Common myeloid progenitor, CD34-positive (primary cell): ENCODE measurements at regions not wholly inside any gene's neighbourhood (a gene's known extent, or its start where the extent isn't known, plus 50 kb on each side); places are given as distances from the start of the nearest gene placed in this dataset.

ENCODE experiments used
- CTCF ChIA-PET: fragments of 350-600 bp; sonication (Branson Sonifier 250); formaldehyde crosslinking; loops from one replicate; lab custom pipeline; 2021; ENCODE audit warnings: antibody characterized with exemption; lab: Charles Lee
- POLR2A ChIA-PET: fragments of 350-600 bp; sonication (Branson Sonifier 250); formaldehyde crosslinking; loops from one replicate; lab custom pipeline; 2021; ENCODE audit warnings: antibody characterized with exemption; lab: Charles Lee
- DNase-seq, 3 donors: peaks; one replicate each; pipeline versions ENCODE4 v3.0.0 to v3.0.0-alpha.2; 2013
- H3K27ac ChIP-seq, 2 experiments: 1 replicate in 1 of 2; 2 replicates in 1 of 2; pipeline ENCODE4 v1.7.0; 2013; ENCODE audit warnings: inconsistent platforms in 2 of 2, low read length in 2 of 2, mild to moderate bottlenecking in 2 of 2, low read depth in 1 of 2, moderate library complexity in 1 of 2; ENCODE audit not compliant: severe bottlenecking in 2 of 2, insufficient read depth in 1 of 2, poor library complexity in 1 of 2
- H3K27me3 ChIP-seq, 5 experiments: replicated peaks in 2 of 5; 1 replicate in 3 of 5; 2 replicates in 2 of 5; pipeline versions ENCODE4 v1.6.1 to v1.7.0; 2013; ENCODE audit warnings: low read length in 4 of 5, mild to moderate bottlenecking in 2 of 5, moderate library complexity in 2 of 5, inconsistent platforms in 1 of 5; ENCODE audit not compliant: insufficient read depth in 5 of 5, control insufficient read depth in 4 of 5
- H3K36me3 ChIP-seq, 4 experiments: 1 replicate in 2 of 4; 2 replicates in 2 of 4; pipeline versions ENCODE4 v1.6.1 to v1.7.0; 2013; ENCODE audit warnings: low read length in 3 of 4, control low read depth in 1 of 4, mild to moderate bottlenecking in 1 of 4; ENCODE audit not compliant: control insufficient read depth in 4 of 4, insufficient read depth in 4 of 4
- H3K4me1 ChIP-seq, 4 experiments: 1 replicate in 3 of 4; 2 replicates in 1 of 4; pipeline versions ENCODE4 v1.6.1 to v1.7.1; 2013; ENCODE audit warnings: low read length in 3 of 4, mild to moderate bottlenecking in 3 of 4, control low read depth in 1 of 4, inconsistent platforms in 1 of 4, moderate library complexity in 1 of 4; ENCODE audit not compliant: control insufficient read depth in 4 of 4, insufficient read depth in 4 of 4; ENCODE audit errors: control extremely low read depth in 1 of 4
- H3K4me3 ChIP-seq, 7 experiments: 1 replicate in 4 of 7; 2 replicates in 3 of 7; pipeline versions ENCODE4 v1.5.1 to v1.7.0; 2013; ENCODE audit warnings: mild to moderate bottlenecking in 7 of 7, low read length in 6 of 7, moderate library complexity in 6 of 7, inconsistent platforms in 2 of 7, low read depth in 2 of 7, control low read depth in 1 of 7; ENCODE audit not compliant: insufficient read depth in 4 of 7, control insufficient read depth in 1 of 7; ENCODE audit errors: extremely low read depth in 1 of 7
- H3K9me3 ChIP-seq, 5 experiments: 1 replicate in 4 of 5; 2 replicates in 1 of 5; pipeline versions ENCODE4 v1.6.1 to v1.7.1; 2013; ENCODE audit warnings: low read length in 4 of 5, mild to moderate bottlenecking in 2 of 5, inconsistent platforms in 1 of 5, low read depth in 1 of 5, moderate library complexity in 1 of 5; ENCODE audit not compliant: control insufficient read depth in 4 of 5, insufficient read depth in 2 of 5; ENCODE audit errors: control extremely low read depth in 1 of 5
- WGBS: methylation state at CpG from one replicate; pipeline ENCODE4 v1.1.5; 2013; ENCODE audit not compliant: insufficient coverage; 5-methylcytosine and 5-hydroxymethylcytosine counted together

DNA sequence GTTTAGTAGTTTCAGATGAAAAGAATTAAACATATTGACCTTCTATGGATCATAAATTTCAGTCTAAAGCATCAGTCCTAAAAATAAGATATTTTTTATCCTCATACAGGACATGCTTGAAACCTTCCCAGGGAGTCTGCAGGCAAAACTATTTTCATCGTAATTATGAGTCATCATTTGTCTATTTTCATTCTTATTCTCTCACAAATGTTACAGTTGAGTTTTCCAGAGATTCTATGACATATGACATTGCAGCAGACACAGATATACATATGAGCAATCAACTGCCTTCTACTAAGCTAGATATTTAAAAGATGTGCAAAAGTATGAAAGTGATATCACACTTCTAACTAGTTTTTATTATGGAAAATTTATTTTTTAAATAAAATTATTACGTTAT lies 398.0 kb downstream of the MAGEB5 start:
- no peaks in the 10 kb centered on the region for H3K27me3 ChIP-seq
- ChIA-PET POLR2A (no interaction called here), CTCF (no interaction called here)
- H3K4me3 ChIP-seq = no peak overlapping the region
- H3K4me1 ChIP-seq = no peaks in the 10 kb centered on the region
- WGBS = no CpG with 5 or more reads among the region's 2 CpGs
- H3K9me3 ChIP-seq = peaks cover 0 to 1% (median 0%) of the 10 kb centered on the region in 5 experiments
- H3K27ac ChIP-seq = no peak overlapping the region
- H3K36me3 ChIP-seq = no peaks in the 10 kb centered on the region
- DNase-seq = no peak

GRCh38 chrX:26606971-26607370 lies 391.0 kb downstream of the MAGEB5 start:
- ChIA-PET CTCF (no interaction called here), POLR2A (no interaction called here)
- WGBS = no CpG with 5 or more reads among the region's 1 CpG
- Histone ChIP-seq H3K36me3 (no peaks in the 10 kb centered on the region), H3K27me3 (no peaks in the 10 kb centered on the region), H3K4me3 (no peak overlapping the region), H3K27ac (no peak overlapping the region), H3K4me1 (no peaks in the 10 kb centered on the region), H3K9me3 (peaks cover 0 to 1% (median 0%) of the 10 kb centered on the region in 5 experiments)
- no peak for DNase-seq

GRCh38 chrX:26597981-26598380 lies 382.0 kb downstream of the MAGEB5 start:
- no peak for DNase-seq

GRCh38 chrX:26590849-26591248 lies 374.9 kb downstream of the MAGEB5 start:
- ChIA-PET POLR2A (no interaction called here), CTCF (no interaction called here)
- Histone ChIP-seq H3K9me3 (no peaks in the 10 kb centered on the region), H3K4me3 (no peak overlapping the region), H3K36me3 (no peaks in the 10 kb centered on the region), H3K27me3 (no peaks in the 10 kb centered on the region), H3K4me1 (no peaks in the 10 kb centered on the region), H3K27ac (no peak overlapping the region)
- no CpG with 5 or more reads among the region's 6 CpGs for WGBS
- no peak for DNase-seq

More at GRCh38 chrX:26597981-26598380, 382.0 kb downstream of the MAGEB5 start:
- Histone ChIP-seq H3K36me3 (no peaks in the 10 kb centered on the region), H3K4me1 (no peaks in the 10 kb centered on the region), H3K9me3 (no peaks in the 10 kb centered on the region), H3K4me3 (no peak overlapping the region), H3K27me3 (no peaks in the 10 kb centered on the region), H3K27ac (no peak overlapping the region)
- ChIA-PET CTCF (no interaction called here), POLR2A (no interaction called here)
- WGBS = 50% methylated on average over 1 of the region's 2 CpGs

DNA sequence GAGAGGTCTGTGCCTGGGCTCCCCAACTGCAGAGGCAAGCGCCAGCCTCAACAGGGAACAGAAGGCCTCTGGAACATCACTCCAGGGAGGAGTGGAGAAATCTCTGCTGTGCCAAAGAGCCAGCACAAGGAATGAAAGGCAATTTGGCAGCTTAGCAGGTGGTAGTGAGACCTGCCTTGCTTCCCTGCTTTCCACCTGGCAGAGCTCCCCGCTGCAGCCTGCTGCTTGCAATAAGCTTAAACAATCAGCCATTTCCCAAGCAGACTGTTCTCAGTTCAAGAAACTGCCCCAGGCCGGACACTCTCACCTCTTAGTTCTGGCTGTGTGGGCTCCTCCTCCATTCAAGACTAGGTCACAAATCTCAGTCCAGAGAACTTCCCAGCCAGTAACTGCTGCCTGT lies 370.6 kb downstream of the MAGEB5 start:
- no peaks in the 10 kb centered on the region for H3K27me3 ChIP-seq
- CTCF ChIA-PET = no interaction called here
- WGBS = 83% methylated on average over 2 of the region's 3 CpGs
- POLR2A ChIA-PET = no interaction called here
- DNase-seq = no peak
- H3K27ac ChIP-seq = no peak overlapping the region
- no peak overlapping the region for H3K4me3 ChIP-seq
- H3K9me3 ChIP-seq = no peaks in the 10 kb centered on the region
- no peaks in the 10 kb centered on the region for H3K4me1 ChIP-seq
- no peaks in the 10 kb centered on the region for H3K36me3 ChIP-seq

GRCh38 chrX:26581091-26581490 lies 365.1 kb downstream of the MAGEB5 start:
- Histone ChIP-seq H3K27me3 (no peaks in the 10 kb centered on the region), H3K9me3 (no peaks in the 10 kb centered on the region), H3K27ac (no peak overlapping the region), H3K36me3 (no peaks in the 10 kb centered on the region), H3K4me1 (no peaks in the 10 kb centered on the region), H3K4me3 (no peak overlapping the region)
- POLR2A ChIA-PET = no interaction called here
- CTCF ChIA-PET = no interaction called here
- no peak for DNase-seq

DNA sequence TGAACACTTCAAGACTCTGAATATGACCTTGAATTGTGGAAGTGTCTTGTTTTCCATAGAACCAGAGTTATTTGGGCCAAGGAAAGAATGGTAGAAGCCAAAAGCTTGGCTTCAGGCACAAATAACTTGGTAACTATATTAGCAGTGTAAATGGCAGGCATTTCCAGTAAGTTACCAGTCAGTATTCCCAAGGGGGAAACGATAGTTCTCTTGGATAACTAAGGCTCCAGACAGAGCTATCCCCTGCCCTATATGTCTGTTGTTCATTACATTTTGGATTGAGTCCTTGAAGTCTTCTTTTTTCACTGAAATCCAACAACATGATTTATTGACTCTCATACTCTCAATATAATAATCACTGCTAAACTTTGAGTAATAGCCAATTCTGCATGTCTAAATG lies 364.1 kb downstream of the MAGEB5 start:
- Histone ChIP-seq H3K36me3 (no peaks in the 10 kb centered on the region), H3K4me1 (no peaks in the 10 kb centered on the region), H3K27me3 (no peaks in the 10 kb centered on the region), H3K4me3 (no peak overlapping the region), H3K27ac (no peak overlapping the region), H3K9me3 (no peaks in the 10 kb centered on the region)
- CTCF ChIA-PET = no interaction called here
- no peak for DNase-seq
- POLR2A ChIA-PET = no interaction called here
- WGBS = no CpG with 5 or more reads among the region's 1 CpG
